Caki2 (cell line): ENCODE measurements at regions not wholly inside any gene's neighbourhood (a gene's known extent, or its start where the extent isn't known, plus 50 kb on each side); places are given as distances from the start of the nearest gene placed in this dataset.

Experiments
- DNase-seq: peaks from one replicate; pipeline ENCODE4 v3.0.0-alpha.2; 2015; ENCODE audit warnings: low read depth
- in situ Hi-C: cut with HindIII; loops from 2 replicates; pipeline ENCODE4 v1.10.0; 2016; ENCODE audit warnings: low sequenced_read_pairs, low pct_unique_long_range_greater_than_20kb, mixed read lengths

GRCh38 chr6:138722425-138723371 is 50.9 kb upstream of the CCDC28A start:
- in situ Hi-C loops: no loop called here
- peak; percentile 33 for DNase-seq
